ENCODE measurements at regions not wholly inside any gene's neighbourhood (a gene's known extent, or its start where the extent isn't known, plus 50 kb on each side); places are given as distances from the start of the nearest gene placed in this dataset.

- TF ChIP-seq YY1 (IDR thresholded peaks at IDR 0.05; ENCODE audit: low read depth) (no peak), TAF1 (IDR thresholded peaks at IDR 0.05; ENCODE audit: low read depth) (no peak), MAX (IDR thresholded peaks at IDR 0.05) (no peak), FOXM1 (IDR thresholded peaks at IDR 0.05; ENCODE audit: borderline replicate concordance, low read depth) (no peak), NFIC (IDR thresholded peaks at IDR 0.05) (no peak), CREB1 (IDR thresholded peaks at IDR 0.05; ENCODE audit: low read depth) (no peak), EP300 (IDR thresholded peaks at IDR 0.05; ENCODE audit: borderline replicate concordance) (no peak), REST (IDR thresholded peaks at IDR 0.05; ENCODE audit: low read depth) (no peak), RAD21 (IDR thresholded peaks at IDR 0.05; ENCODE audit: low read depth) (no peak)
Measured at GRCh38 chrX:6757631-6758030, 222.7 kb upstream of the VCX3A start.
